ENCODE measurements at regions not wholly inside any gene's neighbourhood (a gene's known extent, or its start where the extent isn't known, plus 50 kb on each side); places are given as distances from the start of the nearest gene placed in this dataset.

- no peak for TF ChIP-seq CTCF (IDR thresholded peaks at IDR 0.05; ENCODE audit: borderline replicate concordance, extremely low read depth, low read length, poor library complexity, severe bottlenecking)
- TF ChIP-seq EZH2 (IDR thresholded peaks at IDR 0.05; ENCODE audit: borderline replicate concordance, low read depth, low read length, severe bottlenecking), result no peak
These were observed 209.8 kb downstream of the TM2D1 start for GRCh38 chr1:61515096-61515495.

All from DND-41 (cell line).